Fibroblast of lung (primary cell): ENCODE measurements at regions not wholly inside any gene's neighbourhood (a gene's known extent, or its start where the extent isn't known, plus 50 kb on each side); places are given as distances from the start of the nearest gene placed in this dataset.

Experiments
- EZH2 ChIP-seq: IDR thresholded peaks from 2 replicates; pipeline ENCODE4 v1.5.1; 2012; ENCODE audit warnings: low read length, control low read depth, mild to moderate bottlenecking; ENCODE audit errors: missing control alignments
- TF ChIP-seq, protein P1 (sequence below), 2 donors: IDR thresholded peaks in 1 of 2; conservative IDR thresholded peaks in 1 of 2; 1 replicate in 1 of 2; 2 replicates in 1 of 2; pipeline ENCODE4 v1.5.1; 2011 to 2012; ENCODE audit warnings: low read length in 2 of 2, control low read depth in 1 of 2, inconsistent platforms in 1 of 2, low read depth in 1 of 2, mild to moderate bottlenecking in 1 of 2

DNA sequence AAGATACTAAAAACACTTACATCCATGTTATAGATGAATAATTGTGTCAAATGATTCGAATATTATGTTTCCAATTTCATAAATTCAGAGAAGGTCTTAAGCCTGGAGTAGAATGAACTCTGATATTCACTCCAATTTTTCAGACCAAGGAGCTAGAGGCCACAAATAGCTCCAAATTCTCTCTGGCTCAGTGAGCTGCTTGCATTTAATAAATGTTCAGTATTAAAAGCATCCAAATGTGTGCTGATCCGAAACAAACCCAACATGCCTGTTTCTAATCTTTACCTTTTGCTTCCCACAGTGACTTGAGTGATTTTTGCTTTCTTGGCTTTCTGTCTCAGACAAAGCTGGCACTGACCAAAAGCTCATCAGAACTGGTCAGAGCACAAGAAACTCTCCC, 291.4 kb downstream of the CCDC85A start:
- TF ChIP-seq, protein P1, sequence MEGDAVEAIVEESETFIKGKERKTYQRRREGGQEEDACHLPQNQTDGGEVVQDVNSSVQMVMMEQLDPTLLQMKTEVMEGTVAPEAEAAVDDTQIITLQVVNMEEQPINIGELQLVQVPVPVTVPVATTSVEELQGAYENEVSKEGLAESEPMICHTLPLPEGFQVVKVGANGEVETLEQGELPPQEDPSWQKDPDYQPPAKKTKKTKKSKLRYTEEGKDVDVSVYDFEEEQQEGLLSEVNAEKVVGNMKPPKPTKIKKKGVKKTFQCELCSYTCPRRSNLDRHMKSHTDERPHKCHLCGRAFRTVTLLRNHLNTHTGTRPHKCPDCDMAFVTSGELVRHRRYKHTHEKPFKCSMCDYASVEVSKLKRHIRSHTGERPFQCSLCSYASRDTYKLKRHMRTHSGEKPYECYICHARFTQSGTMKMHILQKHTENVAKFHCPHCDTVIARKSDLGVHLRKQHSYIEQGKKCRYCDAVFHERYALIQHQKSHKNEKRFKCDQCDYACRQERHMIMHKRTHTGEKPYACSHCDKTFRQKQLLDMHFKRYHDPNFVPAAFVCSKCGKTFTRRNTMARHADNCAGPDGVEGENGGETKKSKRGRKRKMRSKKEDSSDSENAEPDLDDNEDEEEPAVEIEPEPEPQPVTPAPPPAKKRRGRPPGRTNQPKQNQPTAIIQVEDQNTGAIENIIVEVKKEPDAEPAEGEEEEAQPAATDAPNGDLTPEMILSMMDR (conservative IDR thresholded peaks at IDR 0.05 in 1 of 2, IDR thresholded peaks at IDR 0.05 in 1 of 2; ENCODE audit: low read depth in 1 of 2, low read length in 2 of 2) = no peak
- TF ChIP-seq EZH2 = no peak
